Keratinocyte (primary cell): ENCODE measurements at regions not wholly inside any gene's neighbourhood (a gene's known extent, or its start where the extent isn't known, plus 50 kb on each side); places are given as distances from the start of the nearest gene placed in this dataset.

ENCODE experiments used
- DNase-seq: peaks from one replicate; pipeline ENCODE4 v3.0.0-alpha.2; 2011; ENCODE audit warnings: low read depth, missing footprints, low spot score
- FAIRE-seq: peaks from 2 replicates; lab custom pipeline; 2011; peaks lifted over from hg19 to GRCh38; lab: Jason Lieb, UNC
- H2AFZ ChIP-seq: 2 replicates; pipeline ENCODE4 v1.6.0; 2012; ENCODE audit warnings: low read length, control low read depth, inconsistent platforms; ENCODE audit not compliant: control insufficient read depth
- H3K27ac ChIP-seq: 2 replicates; pipeline ENCODE4 v1.5.1; 2011; ENCODE audit warnings: low read length; ENCODE audit not compliant: control insufficient read depth, insufficient read depth
- H3K27me3 ChIP-seq: 3 replicates; pipeline ENCODE4 v1.6.0; 2011; ENCODE audit warnings: low read length; ENCODE audit not compliant: control insufficient read depth, insufficient read depth; ENCODE audit errors: extremely low read depth
- H3K36me3 ChIP-seq, 2 experiments: 2 replicates in 1 of 2; 3 replicates in 1 of 2; pipeline ENCODE4 v1.5.1; 2011; ENCODE audit warnings: low read length in 2 of 2, mild to moderate bottlenecking in 1 of 2; ENCODE audit not compliant: control insufficient read depth in 2 of 2, insufficient read depth in 2 of 2; ENCODE audit errors: extremely low read depth in 1 of 2
- H3K4me1 ChIP-seq: 3 replicates; pipeline ENCODE4 v1.5.1; 2011; ENCODE audit warnings: low read length; ENCODE audit not compliant: control insufficient read depth, insufficient read depth; ENCODE audit errors: extremely low read depth
- H3K4me2 ChIP-seq: 3 replicates; pipeline ENCODE4 v1.6.0; 2011; ENCODE audit warnings: low read depth, low read length; ENCODE audit not compliant: control insufficient read depth, insufficient read depth; ENCODE audit errors: extremely low read depth
- H3K4me3 ChIP-seq, 3 experiments: fragments of 200-600 bp in 1 of 3; sonication (generic) in 1 of 3; 2 replicates in 2 of 3; 3 replicates in 1 of 3; pipeline ENCODE4 v1.5.1; 2011 to 2016; ENCODE audit warnings: low read length in 3 of 3, mild to moderate bottlenecking in 3 of 3, control low read depth in 2 of 3, inconsistent platforms in 1 of 3, low read depth in 1 of 3, mixed read lengths in 1 of 3, mixed run types in 1 of 3, moderate library complexity in 1 of 3; ENCODE audit not compliant: control insufficient read depth in 2 of 3, insufficient read depth in 2 of 3; ENCODE audit errors: extremely low read depth in 1 of 3
- H3K79me2 ChIP-seq: 2 replicates; pipeline ENCODE4 v1.6.0; 2012; ENCODE audit warnings: low read length; ENCODE audit not compliant: control insufficient read depth, insufficient read depth
- H3K9ac ChIP-seq: 3 replicates; pipeline ENCODE4 v1.6.0; 2011; ENCODE audit warnings: low read length; ENCODE audit not compliant: control insufficient read depth, insufficient read depth; ENCODE audit errors: extremely low read depth
- H3K9me1 ChIP-seq: 3 replicates; pipeline ENCODE4 v1.6.0; 2011; ENCODE audit warnings: low read length; ENCODE audit not compliant: control insufficient read depth, insufficient read depth; ENCODE audit errors: extremely low read depth
- H3K9me3 ChIP-seq: 2 replicates; pipeline ENCODE4 v1.5.1; 2012; ENCODE audit warnings: low read depth, low read length; ENCODE audit not compliant: control insufficient read depth
- H4K20me1 ChIP-seq: 3 replicates; pipeline ENCODE4 v1.6.0; 2011; ENCODE audit warnings: low read length; ENCODE audit not compliant: control insufficient read depth, insufficient read depth; ENCODE audit errors: extremely low read depth
- CTCF ChIP-seq, 3 experiments: IDR thresholded peaks in 1 of 3; conservative IDR thresholded peaks in 1 of 3; optimal IDR thresholded peaks in 1 of 3; 2 replicates in 2 of 3; 3 replicates in 1 of 3; pipeline versions ENCODE3 to v1.5.1; 2011; ENCODE audit warnings: low read length in 3 of 3, mild to moderate bottlenecking in 3 of 3, moderate library complexity in 2 of 3, control low read depth in 1 of 3, inconsistent platforms in 1 of 3; ENCODE audit not compliant: insufficient read depth in 2 of 3; ENCODE audit errors: extremely low read depth in 1 of 3
- EZH2 ChIP-seq: IDR thresholded peaks from one replicate; pipeline ENCODE4 v1.6.1; 2012; ENCODE audit warnings: inconsistent platforms, mild to moderate bottlenecking, low read length, moderate library complexity
- dilution Hi-C: fragments of 300-500 bp; cut with MboI; formaldehyde crosslinking; loops from one replicate; pipeline ENCODE4 v1.7.0; 2020; ENCODE audit warnings: low sequenced_read_pairs; ENCODE audit not compliant: extremely low pct_ligation_motif_present

GRCh38 chr21:15306271-15306670 is 241.5 kb upstream of the NRIP1 start:
- Histone ChIP-seq H3K79me2 (no peaks in the 10 kb centered on the region), H3K9ac (no peak overlapping the region), H4K20me1 (no peaks in the 10 kb centered on the region), H3K27me3 (no peaks in the 10 kb centered on the region), H3K4me3 (no peak overlapping the region), H3K27ac (no peak overlapping the region), H3K9me1 (no peaks in the 10 kb centered on the region), H3K4me1 (peaks cover 19% of the 10 kb centered on the region), H3K36me3 (no peaks in the 10 kb centered on the region), H3K9me3 (no peaks in the 10 kb centered on the region), H3K4me2 (no peak overlapping the region), H2AFZ (no peak overlapping the region)
- dilution Hi-C loops: no loop called here
- no peak for FAIRE-seq
- no peak for DNase-seq
- no peak for TF ChIP-seq EZH2
- TF ChIP-seq CTCF (optimal IDR thresholded peaks at IDR 0.05 in 1 of 3, IDR thresholded peaks at IDR 0.05 in 1 of 3, conservative IDR thresholded peaks at IDR 0.05 in 1 of 3; ENCODE audit: extremely low read depth in 1 of 3, insufficient read depth in 2 of 3, low read length in 3 of 3): no peak

- no peak overlapping the region for H3K4me3 ChIP-seq
- no peak for FAIRE-seq
- no peaks in the 10 kb centered on the region for H3K9me1 ChIP-seq
- dilution Hi-C loops: no loop called here
- no peaks in the 10 kb centered on the region for H3K79me2 ChIP-seq
- H3K36me3 ChIP-seq: no peaks in the 10 kb centered on the region
- no peaks in the 10 kb centered on the region for H4K20me1 ChIP-seq
- DNase-seq: no peak
- H3K4me1 ChIP-seq: peaks cover 13% of the 10 kb centered on the region
- H3K9ac ChIP-seq: no peak overlapping the region
- H3K4me2 ChIP-seq: no peak overlapping the region
- TF ChIP-seq CTCF (optimal IDR thresholded peaks at IDR 0.05 in 1 of 3, IDR thresholded peaks at IDR 0.05 in 1 of 3, conservative IDR thresholded peaks at IDR 0.05 in 1 of 3; ENCODE audit: extremely low read depth in 1 of 3, insufficient read depth in 2 of 3, low read length in 3 of 3) (no peak), EZH2 (no peak)
- no peaks in the 10 kb centered on the region for H3K9me3 ChIP-seq
- H3K27me3 ChIP-seq: no peaks in the 10 kb centered on the region
- H3K27ac ChIP-seq: no peak overlapping the region
- no peak overlapping the region for H2AFZ ChIP-seq
These were observed 243.5 kb upstream of the NRIP1 start for GRCh38 chr21:15308333-15308732.
